Retinal pigment epithelial cell (primary cell): ENCODE measurements at regions not wholly inside any gene's neighbourhood (a gene's known extent, or its start where the extent isn't known, plus 50 kb on each side); places are given as distances from the start of the nearest gene placed in this dataset.

ENCODE experiments used
- DNase-seq: peaks from one replicate; pipeline ENCODE4 v3.0.0-alpha.2; 2010; ENCODE audit warnings: low read depth
- H3K4me3 ChIP-seq: 2 replicates; pipeline ENCODE4 v1.5.1; 2011; ENCODE audit warnings: mild to moderate bottlenecking, low read length, control low read depth, moderate library complexity
- CTCF ChIP-seq: conservative IDR thresholded peaks from 2 replicates; pipeline ENCODE4 v1.5.1; 2011; ENCODE audit warnings: low read depth, low read length, control low read depth, inconsistent platforms

GRCh38 chr9:90005388-90005787 lies 400.6 kb downstream of the GADD45G start:
- H3K4me3 ChIP-seq, result no peak overlapping the region
- TF ChIP-seq CTCF, result no peak

DNA sequence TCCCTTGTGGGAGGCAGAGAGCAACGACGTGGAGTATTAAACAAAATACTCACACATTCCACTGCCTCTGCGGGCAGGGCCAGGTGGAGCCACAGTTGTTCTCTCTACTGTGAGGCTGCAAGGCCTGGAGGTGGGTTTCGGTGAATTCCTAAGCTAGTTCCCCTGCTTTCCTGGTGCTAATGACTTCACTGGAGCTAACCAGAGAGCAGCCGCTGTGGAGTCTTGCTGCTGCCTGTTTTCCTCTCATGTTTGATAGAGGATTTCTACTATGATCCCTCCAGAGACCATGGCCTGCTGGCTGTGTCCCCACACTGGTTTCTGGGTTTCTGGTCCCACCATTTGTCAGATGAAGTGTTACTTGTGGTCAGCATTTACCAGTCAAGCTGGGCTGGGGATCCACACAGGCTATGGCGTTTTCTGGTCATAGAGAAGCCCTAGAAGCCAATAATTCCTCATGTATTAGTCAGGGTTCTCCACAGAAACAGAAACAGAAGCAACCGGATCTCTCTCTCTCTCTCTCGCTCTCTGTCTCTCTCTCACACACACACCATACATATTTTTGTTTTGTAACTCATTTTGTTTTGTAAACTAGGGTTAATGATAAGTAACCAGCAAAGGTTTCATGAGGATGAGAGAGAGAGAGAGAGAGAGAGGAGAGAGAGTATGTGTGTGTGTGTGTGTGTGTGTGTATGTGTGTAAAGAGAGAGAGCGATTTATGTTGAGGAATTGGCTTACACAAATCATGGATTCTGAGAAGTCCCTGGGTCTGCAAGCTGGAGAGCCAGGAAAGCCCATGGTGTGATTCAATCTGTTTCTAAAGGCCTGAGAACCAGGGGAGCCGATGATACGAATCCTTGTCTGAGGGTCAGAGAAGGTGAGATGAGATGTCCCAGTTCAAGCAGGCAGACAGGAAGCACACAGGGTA lies 403.0 kb downstream of the GADD45G start:
- no peak for TF ChIP-seq CTCF
- no peak for DNase-seq
- no peak overlapping the region for H3K4me3 ChIP-seq

More at GRCh38 chr9:90005388-90005787, 400.6 kb downstream of the GADD45G start:
- DNase-seq, result no peak

- no peak overlapping the region for H3K4me3 ChIP-seq
- DNase-seq, result no peak
- TF ChIP-seq CTCF, result no peak
Measured at GRCh38 chr9:90009447-90009846, 404.6 kb downstream of the GADD45G start.

GRCh38 chr9:90010793-90011192 lies 406.0 kb downstream of the GADD45G start:
- no peak for TF ChIP-seq CTCF
- H3K4me3 ChIP-seq, result no peak overlapping the region
- DNase-seq, result no peak

DNA sequence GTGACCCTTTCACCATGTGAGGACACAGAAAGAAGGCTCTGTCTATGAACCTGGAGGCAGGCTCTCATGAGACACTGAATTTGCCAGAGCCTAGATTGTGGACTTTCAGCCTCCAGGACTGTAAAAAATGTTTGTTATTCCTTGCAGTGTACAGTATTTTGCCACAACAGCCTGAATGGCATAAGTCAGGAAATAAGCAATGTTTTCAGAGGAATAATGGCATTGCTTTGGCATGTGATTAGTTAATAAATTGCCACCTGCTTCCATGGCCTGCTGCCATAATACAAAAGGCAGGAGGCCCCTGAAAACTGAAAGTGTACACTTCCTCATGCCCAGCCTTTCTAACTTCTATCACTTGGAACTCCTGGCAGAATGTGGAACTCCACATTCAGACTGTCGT lies 408.1 kb downstream of the GADD45G start:
- no peak for DNase-seq
- TF ChIP-seq CTCF, result no peak
- H3K4me3 ChIP-seq, result no peak overlapping the region

DNA sequence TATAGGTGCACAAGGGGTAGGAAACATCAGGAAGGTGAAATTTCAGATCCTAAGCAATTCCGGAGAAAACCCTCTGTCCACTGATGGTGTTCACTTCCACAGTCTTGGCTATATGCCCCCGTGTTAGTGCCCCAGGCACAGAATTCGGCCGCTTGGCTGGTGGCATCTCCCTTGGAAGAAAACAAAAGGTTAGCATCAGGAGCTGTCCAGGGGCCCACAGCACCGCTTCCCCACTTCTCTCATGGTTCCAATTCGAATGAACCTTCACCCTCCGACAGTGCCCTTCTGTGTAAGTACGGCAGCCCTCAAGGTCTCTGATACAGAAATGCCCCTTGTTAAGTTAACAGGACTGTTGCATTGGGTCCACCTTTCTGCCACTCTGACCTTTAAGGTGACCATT lies 409.0 kb downstream of the GADD45G start:
- DNase-seq, result no peak
- TF ChIP-seq CTCF, result no peak
- no peak overlapping the region for H3K4me3 ChIP-seq

DNA sequence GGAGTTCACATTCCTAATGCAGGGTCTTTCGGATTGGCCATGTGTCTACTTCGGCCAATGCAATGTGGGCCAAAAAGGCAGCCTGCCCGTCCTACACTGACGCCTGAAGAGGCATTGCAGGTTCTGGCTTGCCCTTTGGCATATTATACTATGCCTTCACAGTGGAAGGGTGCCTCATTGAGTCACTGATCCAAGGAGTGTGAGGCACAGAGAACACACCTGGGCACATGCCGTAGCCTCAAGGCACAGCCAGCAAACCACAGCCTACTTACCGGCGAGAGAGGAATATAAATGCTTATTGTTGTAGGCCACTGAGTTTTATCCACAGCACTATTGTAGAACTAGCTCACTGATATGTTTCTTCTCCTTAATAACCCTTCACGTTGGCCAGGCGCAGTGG lies 409.6 kb downstream of the GADD45G start:
- H3K4me3 ChIP-seq, result no peak overlapping the region
- no peak for DNase-seq
- no peak for TF ChIP-seq CTCF
